DND-41 (cell line): ENCODE measurements at regions not wholly inside any gene's neighbourhood (a gene's known extent, or its start where the extent isn't known, plus 50 kb on each side); places are given as distances from the start of the nearest gene placed in this dataset.

Source experiments
- ATAC-seq: fragments of 200-7000 bp; cut with Tn5 transposase; 3 replicates; pipeline ENCODE4 v1.9.1; 2021; ENCODE audit warnings: low read depth; ENCODE audit not compliant: insufficient read depth
- DNase-seq: peaks from one replicate; pipeline ENCODE4 v3.0.0-alpha.2; 2020
- H2AFZ ChIP-seq: 2 replicates; pipeline ENCODE4 v1.6.0; 2012; ENCODE audit warnings: low read depth, low read length
- H3K27ac ChIP-seq: 2 replicates; pipeline ENCODE4 v1.5.1; 2012; ENCODE audit warnings: low read length, inconsistent platforms
- H3K27me3 ChIP-seq: fragments of 200-600 bp; sonication (generic); 2 replicates; pipeline ENCODE4 v1.6.0; 2012; ENCODE audit warnings: low read length, mild to moderate bottlenecking, inconsistent platforms; ENCODE audit not compliant: insufficient read depth, poor library complexity
- H3K36me3 ChIP-seq: 2 replicates; pipeline ENCODE4 v1.5.1; 2012; ENCODE audit warnings: low read length, inconsistent platforms; ENCODE audit not compliant: insufficient read depth
- H3K4me1 ChIP-seq: 2 replicates; pipeline ENCODE4 v1.5.1; 2012; ENCODE audit warnings: mild to moderate bottlenecking, low read length; ENCODE audit not compliant: insufficient read depth
- H3K4me2 ChIP-seq: 2 replicates; pipeline ENCODE4 v1.6.0; 2012; ENCODE audit warnings: mild to moderate bottlenecking, moderate library complexity, low read length, inconsistent platforms; ENCODE audit not compliant: insufficient read depth
- H3K4me3 ChIP-seq, 2 experiments: fragments of 200-600 bp in 1 of 2; shearing (Covaris generic) in 1 of 2; 2 replicates each; pipeline ENCODE4 v1.5.1; 2012 to 2016; ENCODE audit warnings: inconsistent platforms in 2 of 2, low read length in 2 of 2, mild to moderate bottlenecking in 2 of 2, low read depth in 1 of 2, moderate library complexity in 1 of 2
- H3K79me2 ChIP-seq: 2 replicates; pipeline ENCODE4 v1.6.0; 2012; ENCODE audit warnings: low read length, inconsistent platforms; ENCODE audit not compliant: insufficient read depth
- H3K9ac ChIP-seq: 2 replicates; pipeline ENCODE4 v1.6.0; 2012; ENCODE audit warnings: low read depth, mild to moderate bottlenecking, inconsistent platforms, low read length, moderate library complexity
- H3K9me3 ChIP-seq: 2 replicates; pipeline ENCODE4 v1.5.1; 2012; ENCODE audit warnings: low read length, moderate library complexity, mild to moderate bottlenecking, inconsistent platforms; ENCODE audit not compliant: insufficient read depth, severe bottlenecking
- H4K20me1 ChIP-seq: 2 replicates; pipeline ENCODE4 v1.6.0; 2012; ENCODE audit warnings: low read length; ENCODE audit not compliant: insufficient read depth
- EZH2 ChIP-seq: IDR thresholded peaks from 3 replicates; pipeline ENCODE4 v1.6.1; 2012; ENCODE audit warnings: borderline replicate concordance, low read depth, mild to moderate bottlenecking, moderate library complexity, low read length, inconsistent platforms; ENCODE audit not compliant: severe bottlenecking
- TF ChIP-seq, protein P1 (sequence below): IDR thresholded peaks from 2 replicates; pipeline ENCODE4 v1.5.1; 2012; ENCODE audit warnings: borderline replicate concordance, low read length, moderate library complexity, mild to moderate bottlenecking; ENCODE audit not compliant: poor library complexity, severe bottlenecking; ENCODE audit errors: extremely low read depth

DNA sequence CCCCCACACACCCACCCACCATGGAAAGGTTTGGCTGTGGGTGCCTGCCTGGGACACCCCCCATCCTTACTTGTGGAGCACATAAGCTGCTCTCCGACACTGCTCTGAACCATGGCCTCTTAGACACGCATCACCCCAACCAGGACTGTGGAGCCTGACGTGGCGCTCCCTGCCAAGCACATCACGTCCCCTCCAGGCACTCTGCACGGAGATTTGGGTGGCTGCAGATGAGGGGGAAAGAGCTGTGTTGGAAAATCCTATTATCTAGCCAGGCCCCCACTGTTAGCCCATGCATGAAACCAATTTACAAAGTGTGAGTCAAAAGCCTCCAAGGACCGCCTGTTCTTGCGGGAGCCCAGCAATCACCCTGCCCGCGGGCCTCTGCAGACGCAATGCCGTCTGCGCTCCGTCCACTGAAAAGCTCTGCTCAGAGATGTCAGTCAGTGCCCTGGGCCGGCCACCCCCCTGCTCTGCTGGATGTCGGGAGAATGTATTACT is 163.4 kb upstream of the NECTIN1 start:
- no peak for TF ChIP-seq EZH2
- TF ChIP-seq, protein P1, sequence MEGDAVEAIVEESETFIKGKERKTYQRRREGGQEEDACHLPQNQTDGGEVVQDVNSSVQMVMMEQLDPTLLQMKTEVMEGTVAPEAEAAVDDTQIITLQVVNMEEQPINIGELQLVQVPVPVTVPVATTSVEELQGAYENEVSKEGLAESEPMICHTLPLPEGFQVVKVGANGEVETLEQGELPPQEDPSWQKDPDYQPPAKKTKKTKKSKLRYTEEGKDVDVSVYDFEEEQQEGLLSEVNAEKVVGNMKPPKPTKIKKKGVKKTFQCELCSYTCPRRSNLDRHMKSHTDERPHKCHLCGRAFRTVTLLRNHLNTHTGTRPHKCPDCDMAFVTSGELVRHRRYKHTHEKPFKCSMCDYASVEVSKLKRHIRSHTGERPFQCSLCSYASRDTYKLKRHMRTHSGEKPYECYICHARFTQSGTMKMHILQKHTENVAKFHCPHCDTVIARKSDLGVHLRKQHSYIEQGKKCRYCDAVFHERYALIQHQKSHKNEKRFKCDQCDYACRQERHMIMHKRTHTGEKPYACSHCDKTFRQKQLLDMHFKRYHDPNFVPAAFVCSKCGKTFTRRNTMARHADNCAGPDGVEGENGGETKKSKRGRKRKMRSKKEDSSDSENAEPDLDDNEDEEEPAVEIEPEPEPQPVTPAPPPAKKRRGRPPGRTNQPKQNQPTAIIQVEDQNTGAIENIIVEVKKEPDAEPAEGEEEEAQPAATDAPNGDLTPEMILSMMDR: no peak

DNA sequence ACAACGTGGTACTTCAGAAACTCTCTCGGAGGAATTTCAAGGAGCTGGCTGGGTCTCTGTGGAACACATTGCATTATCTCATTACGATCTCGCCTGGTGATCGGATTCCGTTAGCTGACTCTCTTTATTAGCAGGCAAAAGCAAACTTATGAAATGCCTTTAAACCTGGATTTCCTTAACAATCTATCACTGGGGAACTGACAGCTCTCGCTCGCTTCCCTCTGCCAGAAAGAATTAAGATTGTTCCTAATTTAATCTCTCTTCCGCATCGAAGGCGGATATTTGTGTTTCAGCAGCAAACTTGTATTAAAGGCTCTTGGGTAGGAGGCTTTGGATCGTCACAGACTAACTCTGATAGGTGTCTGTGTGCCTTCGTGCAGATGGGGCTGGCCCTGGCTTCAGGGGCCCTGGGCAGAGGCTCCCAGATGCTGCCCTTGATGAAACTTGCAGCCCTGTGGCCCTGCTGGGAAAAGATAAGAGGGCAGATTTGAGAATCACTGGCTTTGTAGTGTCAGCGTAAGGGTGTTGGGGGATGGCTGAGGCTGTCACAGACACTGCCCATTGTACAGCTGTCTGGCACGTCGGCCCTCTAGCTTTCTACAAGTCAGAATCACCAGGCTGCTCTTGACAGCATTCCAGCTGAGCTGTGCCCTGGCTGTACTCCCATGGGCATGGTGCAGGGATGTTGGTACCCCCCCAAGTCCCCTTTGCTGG is 162.2 kb upstream of the NECTIN1 start:
- Histone ChIP-seq H3K27ac (no peak overlapping the region), H3K9me3 (no peaks in the 10 kb centered on the region), H4K20me1 (no peaks in the 10 kb centered on the region), H3K27me3 (peaks cover 10% of the 10 kb centered on the region), H3K4me3 (no peak overlapping the region), H3K79me2 (no peaks in the 10 kb centered on the region), H3K4me1 (no peaks in the 10 kb centered on the region), H3K4me2 (no peak overlapping the region), H3K36me3 (no peaks in the 10 kb centered on the region), H3K9ac (no peak overlapping the region), H2AFZ (no peak overlapping the region)
- no peak for ATAC-seq
- DNase-seq: no peak
- TF ChIP-seq, protein P1: no peak
- no peak for TF ChIP-seq EZH2

More for the DNA sequence above, 163.4 kb upstream of the NECTIN1 start:
- Histone ChIP-seq H3K79me2 (no peaks in the 10 kb centered on the region), H2AFZ (no peak overlapping the region), H3K9me3 (no peaks in the 10 kb centered on the region), H3K36me3 (no peaks in the 10 kb centered on the region), H3K4me3 (no peak overlapping the region), H3K9ac (no peak overlapping the region), H3K27ac (no peak overlapping the region), H3K27me3 (peaks cover 6% of the 10 kb centered on the region), H4K20me1 (no peaks in the 10 kb centered on the region), H3K4me1 (no peaks in the 10 kb centered on the region), H3K4me2 (no peak overlapping the region)
- no peak for DNase-seq
- ATAC-seq: no peak

DNA sequence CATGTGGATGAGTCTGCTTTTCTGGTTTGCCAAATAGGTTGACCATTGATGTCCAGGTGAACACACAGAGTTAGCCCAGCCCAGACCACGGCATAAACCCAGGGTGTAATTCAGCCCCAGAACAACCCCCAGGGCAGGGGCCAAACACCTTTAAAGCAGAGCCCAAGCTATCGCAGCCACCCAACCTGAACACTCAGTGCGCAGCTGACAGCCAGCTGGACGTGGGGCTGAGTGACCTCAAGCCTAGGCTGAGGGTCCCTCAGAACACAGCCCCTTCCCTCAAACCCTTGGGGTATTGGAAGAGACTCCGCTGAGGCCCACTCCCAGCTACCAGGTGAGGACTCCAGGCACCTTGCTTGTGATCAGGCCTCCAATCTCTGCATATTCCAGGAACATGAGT is 161.5 kb upstream of the NECTIN1 start:
- TF ChIP-seq, protein P1: no peak
- TF ChIP-seq EZH2: no peak
- Histone ChIP-seq H3K9me3 (no peaks in the 10 kb centered on the region), H3K9ac (no peak overlapping the region), H3K27ac (no peak overlapping the region), H4K20me1 (no peaks in the 10 kb centered on the region), H3K4me3 (no peak overlapping the region), H3K36me3 (no peaks in the 10 kb centered on the region), H3K27me3 (peaks cover 10% of the 10 kb centered on the region), H3K4me2 (no peak overlapping the region), H3K4me1 (no peaks in the 10 kb centered on the region), H3K79me2 (no peaks in the 10 kb centered on the region), H2AFZ (no peak overlapping the region)
- DNase-seq (no peak), ATAC-seq (no peak)
